HL-60 (cell line): ENCODE measurements at regions not wholly inside any gene's neighbourhood (a gene's known extent, or its start where the extent isn't known, plus 50 kb on each side); places are given as distances from the start of the nearest gene placed in this dataset.

ENCODE experiments used
- CTCF ChIP-seq: IDR thresholded peaks from one replicate; pipeline ENCODE4 v1.5.1; 2011; ENCODE audit warnings: low read length, control low read depth, inconsistent platforms; ENCODE audit not compliant: insufficient read depth
- GABPA ChIP-seq: IDR thresholded peaks from 2 replicates; pipeline ENCODE4 v1.6.1; 2012; ENCODE audit warnings: low read depth
- POLR2AphosphoS5 ChIP-seq: IDR thresholded peaks from 2 replicates; pipeline ENCODE4 v1.6.1; 2012; ENCODE audit warnings: low read depth
- REST ChIP-seq: IDR thresholded peaks from 2 replicates; pipeline ENCODE4 v1.6.1; 2012; ENCODE audit warnings: low read depth; ENCODE audit not compliant: insufficient replicate concordance
- SPI1 ChIP-seq: IDR thresholded peaks from 2 replicates; pipeline ENCODE4 v1.6.1; 2012; ENCODE audit warnings: low read depth, mild to moderate bottlenecking, borderline replicate concordance

GRCh38 chr4:29970626-29971025, 749.5 kb upstream of the PCDH7 start:
- no peak for TF ChIP-seq CTCF
- TF ChIP-seq POLR2AphosphoS5 = no peak
- no peak for TF ChIP-seq SPI1
- TF ChIP-seq GABPA = no peak
- TF ChIP-seq REST = no peak
